ENCODE measurements at regions not wholly inside any gene's neighbourhood (a gene's known extent, or its start where the extent isn't known, plus 50 kb on each side); places are given as distances from the start of the nearest gene placed in this dataset.

- TF ChIP-seq CBFA2T2 (conservative IDR thresholded peaks at IDR 0.05) = no peak
- no peak for TF ChIP-seq RFX1 (IDR thresholded peaks at IDR 0.05)
- TF ChIP-seq FOXJ3 (CRISPR knock-in tag; IDR thresholded peaks at IDR 0.05) = no peak
- TF ChIP-seq BCL6 (CRISPR knock-in tag; IDR thresholded peaks at IDR 0.05) = no peak
- peak; percentile 30 for TF ChIP-seq MEIS2 (IDR thresholded peaks at IDR 0.05; ENCODE audit: partially characterized antibody)
- no peak for TF ChIP-seq U2AF2 (optimal IDR thresholded peaks at IDR 0.05; ENCODE audit: low read depth, low read length)
Measured at GRCh38 chr3:69671082-69671952, 67.9 kb upstream of the MITF start (continued).

GRCh38 chr3:69669070-69669469, 70.2 kb upstream of the MITF start:
- H3K27ac ChIP-seq (ENCODE audit: extremely low read depth, low read depth, low read length) = no peak overlapping the region
- no peaks in the 10 kb centered on the region for H3K79me2 ChIP-seq (ENCODE audit: control insufficient read depth, insufficient read depth, low read length)
- in situ Hi-C loops (cut with MboI) (loop anchor here (25.0 kb wide), 1 partner anchor 507 kb away; no protein-coding TSS in a partner anchor), intact Hi-C loops (cut with micrococcal nuclease) (no loop called here)
- ChIA-PET POLR2A (interaction anchor here (0.6 to 0.8 kb wide), 2 partner anchors 209 to 422 kb away, joined by 3 to 4 read pairs; no protein-coding TSS in a partner anchor), CTCF (ENCODE audit: low intra/inter-chr PET ratio) (no interaction called here)
- 0% methylated on average over 3 of the region's 3 CpGs for WGBS (ENCODE audit: insufficient coverage, low coverage, missing lambda C conversion rate)
- no peaks in the 10 kb centered on the region for H3K9me1 ChIP-seq (ENCODE audit: control insufficient read depth, insufficient read depth, low read length)
- no peaks in the 10 kb centered on the region; the same call in 1 of the 2 replicates for H3K9me3 ChIP-seq (replicated peaks; ENCODE audit: control insufficient read depth, insufficient read depth, low read depth, low read length)
- H4K20me1 ChIP-seq (replicated peaks; ENCODE audit: control insufficient read depth, insufficient read depth, low read length) = no peaks in the 10 kb centered on the region
- no TSS peak for BruUV-seq (replicated peaks)
- no peak overlapping the region for H3K9ac ChIP-seq (ENCODE audit: insufficient read depth in 1 of 2, low read depth in 2 of 2, low read length in 2 of 2)
- no peaks in the 10 kb centered on the region for H3K27me3 ChIP-seq (ENCODE audit: control insufficient read depth in 2 of 2, insufficient read depth in 2 of 2, low read length in 2 of 2)
- H3K4me3 ChIP-seq = no peak overlapping the region
- FAIRE-seq = no peak
- no peak for DNase-seq (ENCODE audit: extremely low read depth in 1 of 4, low spot score in 3 of 4)
- ATAC-seq = no peak
- no peak overlapping the region for H2AFZ ChIP-seq (ENCODE audit: low read depth, low read length)
- no peak overlapping the region for H3K4me2 ChIP-seq (ENCODE audit: insufficient read depth, low read length)
- H3K4me1 ChIP-seq (replicated peaks in 1 of 2; ENCODE audit: control insufficient read depth in 2 of 2, insufficient read depth in 2 of 2, low read length in 2 of 2) = no peaks in the 10 kb centered on the region; a peak in 2 of 5 replicates
- H3K36me3 ChIP-seq (ENCODE audit: control insufficient read depth, insufficient read depth, low read length) = no peaks in the 10 kb centered on the region
- TF ChIP-seq TFE3 (CRISPR knock-in tag; IDR thresholded peaks at IDR 0.05) = no peak
- no peak for TF ChIP-seq ZNF583 (CRISPR knock-in tag; IDR thresholded peaks at IDR 0.05)
- no peak for TF ChIP-seq FOXK1 (CRISPR knock-in tag; IDR thresholded peaks at IDR 0.05; ENCODE audit: borderline replicate concordance)
- TF ChIP-seq NUFIP1 (IDR thresholded peaks at IDR 0.05; ENCODE audit: partially characterized antibody) = no peak
- TF ChIP-seq GTF2A2 (tag; IDR thresholded peaks at IDR 0.05) = no peak
- TF ChIP-seq ZNF280B (CRISPR knock-in tag; IDR thresholded peaks at IDR 0.05) = no peak
- no peak for TF ChIP-seq ZKSCAN1 (IDR thresholded peaks at IDR 0.05; ENCODE audit: low read depth, low read length)
- no peak for TF ChIP-seq TEAD4 (IDR thresholded peaks at IDR 0.05; ENCODE audit: low read length)
- no peak for TF ChIP-seq TEAD4 (CRISPR knock-in tag; IDR thresholded peaks at IDR 0.05; ENCODE audit: borderline replicate concordance)
- TF ChIP-seq HMG20B (CRISPR knock-in tag; IDR thresholded peaks at IDR 0.05) = no peak
- TF ChIP-seq HMBOX1 (IDR thresholded peaks at IDR 0.05) = no peak
